ELF-1 (cell line): ENCODE measurements at regions not wholly inside any gene's neighbourhood (a gene's known extent, or its start where the extent isn't known, plus 50 kb on each side); places are given as distances from the start of the nearest gene placed in this dataset.

Source experiments
- DNase-seq: peaks from one replicate; pipeline ENCODE4 v3.0.0-alpha.2; 2016; ENCODE audit warnings: low read depth, low spot score

GRCh38 chr15:100734586-100734985 is 132.2 kb downstream of the ASB7 start:
- DNase-seq: no peak

- DNase-seq: no peak
Observed at GRCh38 chr15:100735129-100736053, 133.0 kb downstream of the ASB7 start.

GRCh38 chr15:100737214-100737613 is 134.8 kb downstream of the ASB7 start:
- DNase-seq: no peak

GRCh38 chr15:100738614-100739013 is 136.2 kb downstream of the ASB7 start:
- DNase-seq: no peak

- DNase-seq: no peak
Observed at GRCh38 chr15:100740138-100740537, 137.7 kb downstream of the ASB7 start.

GRCh38 chr15:100751585-100751984 is 128.0 kb upstream of the ALDH1A3 start:
- DNase-seq: no peak

GRCh38 chr15:100753503-100753902 is 126.1 kb upstream of the ALDH1A3 start:
- DNase-seq: no peak

- DNase-seq: no peak
Observed at GRCh38 chr15:100757661-100758060, 122.0 kb upstream of the ALDH1A3 start.

- DNase-seq: no peak
Observed at GRCh38 chr15:100758555-100758954, 121.1 kb upstream of the ALDH1A3 start.

GRCh38 chr15:100759106-100759505 is 120.5 kb upstream of the ALDH1A3 start:
- no peak for DNase-seq

- peak; percentile 54 for DNase-seq
Observed at GRCh38 chr15:100759698-100760356, 119.8 kb upstream of the ALDH1A3 start.

GRCh38 chr15:100760357-100760903 is 119.2 kb upstream of the ALDH1A3 start:
- DNase-seq: no peak

GRCh38 chr15:100761290-100761935 is 118.2 kb upstream of the ALDH1A3 start:
- DNase-seq: no peak

- no peak for DNase-seq
Observed at GRCh38 chr15:100762289-100762688, 117.3 kb upstream of the ALDH1A3 start.

GRCh38 chr15:100762913-100763834 is 116.5 kb upstream of the ALDH1A3 start:
- DNase-seq: no peak

GRCh38 chr15:100763835-100764750 is 115.5 kb upstream of the ALDH1A3 start:
- DNase-seq: no peak

- peak; percentile 35 for DNase-seq
Observed at GRCh38 chr15:100764778-100765466, 114.7 kb upstream of the ALDH1A3 start.

- no peak for DNase-seq
Observed at GRCh38 chr15:100765467-100766241, 114.0 kb upstream of the ALDH1A3 start.
